Hepatocyte (in vitro differentiated cells): ENCODE measurements at regions not wholly inside any gene's neighbourhood (a gene's known extent, or its start where the extent isn't known, plus 50 kb on each side); places are given as distances from the start of the nearest gene placed in this dataset.

ENCODE experiments used
- DNase-seq: peaks from one replicate; pipeline ENCODE4 v3.0.0-alpha.2; 2016; ENCODE audit warnings: low spot score
- H2AFZ ChIP-seq: fragments of 200-600 bp; sonication (generic); 2 replicates; pipeline ENCODE4 v1.6.0; 2016; ENCODE audit warnings: antibody characterized with exemption, mild to moderate bottlenecking
- H3K27ac ChIP-seq: fragments of 200-600 bp; sonication (generic); 2 replicates; pipeline ENCODE4 v1.5.1; 2016; ENCODE audit warnings: mild to moderate bottlenecking
- H3K27me3 ChIP-seq: fragments of 200-600 bp; sonication (generic); 2 replicates; pipeline ENCODE4 v1.6.1; 2016
- H3K36me3 ChIP-seq: fragments of 200-600 bp; sonication (generic); replicated peaks from 2 replicates; pipeline ENCODE4 v1.5.1; 2016; ENCODE audit warnings: low read depth; ENCODE audit not compliant: insufficient read depth
- H3K4me1 ChIP-seq: fragments of 200-600 bp; sonication (generic); 2 replicates; pipeline ENCODE4 v1.5.1; 2016; ENCODE audit warnings: mild to moderate bottlenecking, moderate library complexity; ENCODE audit not compliant: insufficient read depth
- H3K4me2 ChIP-seq: fragments of 200-600 bp; sonication (generic); 2 replicates; pipeline ENCODE4 v1.6.0; 2016
- H3K4me3 ChIP-seq: fragments of 200-600 bp; sonication (generic); 2 replicates; pipeline ENCODE4 v1.5.1; 2016; ENCODE audit warnings: mild to moderate bottlenecking
- H3K79me2 ChIP-seq: fragments of 200-600 bp; sonication (generic); 2 replicates; pipeline ENCODE4 v1.6.0; 2017; ENCODE audit warnings: mild to moderate bottlenecking
- H3K9me2 ChIP-seq: fragments of 200-600 bp; sonication (generic); replicated peaks from 2 replicates; pipeline ENCODE4 v1.6.0; 2017; ENCODE audit warnings: mild to moderate bottlenecking; ENCODE audit not compliant: insufficient read depth
- H3K9me3 ChIP-seq: fragments of 200-600 bp; sonication (generic); 2 replicates; pipeline ENCODE4 v1.5.1; 2016; ENCODE audit warnings: low read depth, mild to moderate bottlenecking
- H4K20me1 ChIP-seq: fragments of 200-600 bp; sonication (generic); 2 replicates; pipeline ENCODE4 v1.6.0; 2016; ENCODE audit warnings: mild to moderate bottlenecking; ENCODE audit not compliant: insufficient read depth, poor library complexity, severe bottlenecking
- EZH2 ChIP-seq: fragments of 200-600 bp; sonication (generic); IDR thresholded peaks from 2 replicates; pipeline ENCODE4 v1.6.1; 2016; ENCODE audit warnings: antibody characterized with exemption, mild to moderate bottlenecking, borderline replicate concordance
- EZH2phosphoT487 ChIP-seq: fragments of 200-600 bp; sonication (generic); IDR thresholded peaks from one replicate; pipeline ENCODE4 v1.6.1; 2018; ENCODE audit warnings: antibody characterized with exemption, mild to moderate bottlenecking, low read depth, moderate library complexity; ENCODE audit not compliant: unreplicated experiment, severe bottlenecking
- WGBS: methylation state at CpG from one replicate; pipeline ENCODE4 v1.1.6; 2016; ENCODE audit warnings: low lambda C conversion rate; ENCODE audit errors: missing lambda C conversion rate; 5-methylcytosine and 5-hydroxymethylcytosine counted together
- TF ChIP-seq, protein P1 (sequence below): fragments of 200-600 bp; sonication (generic); IDR thresholded peaks from 2 replicates; pipeline ENCODE4 v1.5.1; 2016; ENCODE audit warnings: antibody characterized with exemption, mild to moderate bottlenecking; ENCODE audit not compliant: poor library complexity

DNA sequence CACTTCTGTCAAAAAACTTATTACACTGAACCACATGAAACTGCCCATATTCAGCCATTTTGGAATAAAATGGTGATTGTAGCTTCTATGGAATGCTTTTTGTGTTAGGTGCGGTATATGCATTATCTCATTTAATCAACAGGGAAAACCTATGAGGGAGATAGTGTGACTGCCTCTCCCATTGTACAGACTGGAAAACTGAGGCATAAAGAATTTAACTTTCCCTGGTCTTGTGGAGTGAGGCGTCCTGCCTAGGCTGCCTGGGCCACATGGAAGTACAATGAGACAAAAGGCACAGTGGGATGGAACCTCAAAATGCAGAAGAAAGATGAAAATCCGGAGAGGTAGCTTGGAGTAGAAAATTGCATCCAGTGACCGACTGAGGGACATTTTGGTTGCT is 80.2 kb downstream of the RPLP1 start:
- no peaks in the 10 kb centered on the region for H4K20me1 ChIP-seq
- no peaks in the 10 kb centered on the region for H3K79me2 ChIP-seq
- no peaks in the 10 kb centered on the region for H3K36me3 ChIP-seq
- TF ChIP-seq EZH2 (no peak), EZH2phosphoT487 (no peak)
- TF ChIP-seq, protein P1, sequence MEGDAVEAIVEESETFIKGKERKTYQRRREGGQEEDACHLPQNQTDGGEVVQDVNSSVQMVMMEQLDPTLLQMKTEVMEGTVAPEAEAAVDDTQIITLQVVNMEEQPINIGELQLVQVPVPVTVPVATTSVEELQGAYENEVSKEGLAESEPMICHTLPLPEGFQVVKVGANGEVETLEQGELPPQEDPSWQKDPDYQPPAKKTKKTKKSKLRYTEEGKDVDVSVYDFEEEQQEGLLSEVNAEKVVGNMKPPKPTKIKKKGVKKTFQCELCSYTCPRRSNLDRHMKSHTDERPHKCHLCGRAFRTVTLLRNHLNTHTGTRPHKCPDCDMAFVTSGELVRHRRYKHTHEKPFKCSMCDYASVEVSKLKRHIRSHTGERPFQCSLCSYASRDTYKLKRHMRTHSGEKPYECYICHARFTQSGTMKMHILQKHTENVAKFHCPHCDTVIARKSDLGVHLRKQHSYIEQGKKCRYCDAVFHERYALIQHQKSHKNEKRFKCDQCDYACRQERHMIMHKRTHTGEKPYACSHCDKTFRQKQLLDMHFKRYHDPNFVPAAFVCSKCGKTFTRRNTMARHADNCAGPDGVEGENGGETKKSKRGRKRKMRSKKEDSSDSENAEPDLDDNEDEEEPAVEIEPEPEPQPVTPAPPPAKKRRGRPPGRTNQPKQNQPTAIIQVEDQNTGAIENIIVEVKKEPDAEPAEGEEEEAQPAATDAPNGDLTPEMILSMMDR = no peak
- H3K4me3 ChIP-seq = no peak overlapping the region
- no peak overlapping the region for H3K27ac ChIP-seq
- no peak overlapping the region for H3K4me2 ChIP-seq
- H3K27me3 ChIP-seq = peaks cover 9% of the 10 kb centered on the region
- no peak for DNase-seq
- peaks cover 10% of the 10 kb centered on the region for H3K4me1 ChIP-seq
- no peak overlapping the region for H2AFZ ChIP-seq
- H3K9me3 ChIP-seq = no peaks in the 10 kb centered on the region
- no peaks in the 10 kb centered on the region for H3K9me2 ChIP-seq
- WGBS = 95% methylated on average over 4 of the region's 4 CpGs

DNA sequence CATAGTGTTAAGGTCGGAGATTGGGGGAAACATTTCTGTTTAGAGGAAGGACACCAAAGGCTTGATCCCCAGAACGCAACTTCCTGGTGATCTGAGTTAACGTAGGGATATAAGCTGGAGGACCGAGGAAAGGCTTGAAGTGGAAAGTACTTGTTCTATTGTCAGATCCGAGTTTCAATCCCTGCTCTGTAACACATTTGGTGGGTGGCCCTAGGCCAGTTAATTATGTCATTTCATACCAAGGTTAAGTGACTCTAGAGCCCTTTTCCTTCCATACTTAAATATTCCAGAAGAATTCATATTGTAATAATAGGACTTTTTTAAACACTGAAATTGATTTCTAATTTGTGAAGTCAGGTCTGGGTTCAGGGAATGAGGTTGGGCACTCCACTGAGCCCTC is 80.9 kb downstream of the RPLP1 start:
- TF ChIP-seq, protein P1 = no peak
- TF ChIP-seq EZH2phosphoT487 (no peak), EZH2 (no peak)
- Histone ChIP-seq H3K9me2 (no peaks in the 10 kb centered on the region), H2AFZ (no peak overlapping the region), H3K4me2 (no peak overlapping the region), H3K27ac (no peak overlapping the region), H3K4me1 (peaks cover 10% of the 10 kb centered on the region), H4K20me1 (no peaks in the 10 kb centered on the region), H3K36me3 (no peaks in the 10 kb centered on the region), H3K79me2 (no peaks in the 10 kb centered on the region), H3K9me3 (no peaks in the 10 kb centered on the region), H3K27me3 (peaks cover 9% of the 10 kb centered on the region), H3K4me3 (no peak overlapping the region)
- 73% methylated on average over 5 of the region's 5 CpGs for WGBS
- no peak for DNase-seq

DNA sequence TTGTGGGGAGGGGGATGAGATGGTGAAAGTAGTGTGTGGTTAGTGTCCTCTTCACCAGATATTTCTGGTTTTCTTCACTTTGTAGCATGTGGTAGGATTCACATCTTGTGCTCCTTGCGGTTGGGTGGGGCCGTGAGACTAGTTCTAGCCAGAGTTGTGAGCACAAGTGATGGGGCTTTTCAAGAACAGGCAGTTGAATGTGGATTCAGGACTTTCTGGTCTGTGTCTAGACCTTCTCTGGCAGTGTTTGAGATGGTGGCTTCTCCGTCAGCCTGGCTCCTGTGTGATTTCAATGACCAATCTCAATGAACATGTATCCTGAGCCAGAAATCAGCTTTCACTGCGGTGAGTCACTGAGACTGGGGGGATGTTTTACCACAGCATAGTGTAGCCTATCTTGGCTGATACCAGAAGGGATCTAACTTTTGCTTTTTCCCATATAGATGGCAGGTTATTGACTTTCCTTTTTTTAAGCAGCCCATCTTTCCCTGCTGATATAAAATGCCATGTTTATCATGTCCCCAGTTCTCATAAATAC is 82.6 kb downstream of the RPLP1 start:
- no peak for TF ChIP-seq EZH2
- TF ChIP-seq EZH2phosphoT487 = no peak
- TF ChIP-seq, protein P1 = no peak
- Histone ChIP-seq H2AFZ (no peak overlapping the region), H3K4me3 (no peak overlapping the region), H3K9me2 (no peaks in the 10 kb centered on the region), H3K27me3 (peaks cover 2% of the 10 kb centered on the region), H4K20me1 (no peaks in the 10 kb centered on the region), H3K4me2 (no peak overlapping the region), H3K27ac (no peak overlapping the region), H3K9me3 (no peaks in the 10 kb centered on the region), H3K36me3 (no peaks in the 10 kb centered on the region), H3K79me2 (no peaks in the 10 kb centered on the region), H3K4me1 (peaks cover 10% of the 10 kb centered on the region)
- WGBS = 85% methylated on average over 4 of the region's 4 CpGs
- DNase-seq = no peak

DNA sequence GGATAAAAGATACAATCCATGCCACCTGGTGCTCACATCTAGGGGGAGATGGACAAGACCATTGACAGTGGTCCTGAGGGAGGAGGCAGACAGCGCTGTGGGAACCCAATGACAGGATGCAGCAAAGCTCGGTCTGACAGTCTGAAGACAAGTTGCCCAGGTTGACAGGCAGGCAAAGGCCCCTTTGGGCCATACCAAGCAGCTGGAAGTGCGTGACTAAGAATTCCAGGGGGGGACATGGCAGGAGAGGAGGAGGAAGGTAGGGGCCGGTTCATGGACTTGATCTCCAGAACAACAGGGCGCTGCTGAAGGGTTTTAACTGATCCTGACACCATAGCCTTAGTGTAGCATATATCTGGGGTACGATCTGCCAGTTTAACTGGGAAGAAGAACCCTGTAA is 83.4 kb downstream of the RPLP1 start:
- Histone ChIP-seq H3K9me3 (no peaks in the 10 kb centered on the region), H3K4me2 (no peak overlapping the region), H2AFZ (no peak overlapping the region), H3K36me3 (no peaks in the 10 kb centered on the region), H3K4me1 (peaks cover 8% of the 10 kb centered on the region), H3K9me2 (no peaks in the 10 kb centered on the region), H3K27me3 (no peaks in the 10 kb centered on the region), H4K20me1 (no peaks in the 10 kb centered on the region), H3K27ac (no peak overlapping the region), H3K79me2 (no peaks in the 10 kb centered on the region), H3K4me3 (no peak overlapping the region)
- 87% methylated on average over 6 of the region's 6 CpGs for WGBS
- DNase-seq = no peak
- TF ChIP-seq EZH2phosphoT487 = no peak
- TF ChIP-seq, protein P1 = no peak
- no peak for TF ChIP-seq EZH2
